H1 (cell line): ENCODE measurements at regions not wholly inside any gene's neighbourhood (a gene's known extent, or its start where the extent isn't known, plus 50 kb on each side); places are given as distances from the start of the nearest gene placed in this dataset.

ENCODE experiments used
- CTCF ChIA-PET: fragments of 300-600 bp; sonication (Branson Sonifier 250); formaldehyde crosslinking; loops from one replicate; lab custom pipeline; 2021; ENCODE audit not compliant: partially characterized antibody; lab: Charles Lee
- POLR2A ChIA-PET: fragments of 300-600 bp; sonication (Branson Sonifier 250); formaldehyde crosslinking; loops from one replicate; lab custom pipeline; 2021; ENCODE audit warnings: inconsistent platforms; ENCODE audit not compliant: partially characterized antibody; lab: Charles Lee
- DNase-seq, 2 experiments: peaks; one replicate each; pipeline versions ENCODE4 v3.0.0 to v3.0.0-alpha.2; 2010 to 2022; ENCODE audit warnings: low spot score in 2 of 2, low read depth in 1 of 2, mixed read lengths in 1 of 2
- FAIRE-seq: peaks from 2 replicates; lab custom pipeline; 2011; peaks lifted over from hg19 to GRCh38; lab: Jason Lieb, UNC
- H2AFZ ChIP-seq: 2 replicates; pipeline ENCODE4 v1.8.1; 2012; ENCODE audit warnings: low read length, inconsistent platforms
- H2AK5ac ChIP-seq: 2 replicates; pipeline ENCODE4 v1.6.1; 2013; ENCODE audit warnings: low read depth, low read length
- H2BK120ac ChIP-seq: replicated peaks from 2 replicates; pipeline ENCODE3; 2013; ENCODE audit warnings: low read depth, low read length, inconsistent platforms
- H2BK12ac ChIP-seq: 2 replicates; pipeline ENCODE4 v1.6.1; 2013; ENCODE audit warnings: low read depth, low read length
- H2BK15ac ChIP-seq: 2 replicates; pipeline ENCODE4 v1.6.1; 2013; ENCODE audit warnings: low read length
- H2BK20ac ChIP-seq: 2 replicates; pipeline ENCODE4 v1.6.1; 2013; ENCODE audit warnings: low read length
- H2BK5ac ChIP-seq: 2 replicates; pipeline ENCODE4 v1.6.1; 2013; ENCODE audit warnings: low read depth, low read length
- H3K14ac ChIP-seq: 2 replicates; pipeline ENCODE4 v1.6.1; 2013; ENCODE audit warnings: inconsistent platforms; ENCODE audit not compliant: insufficient read length
- H3K18ac ChIP-seq: 2 replicates; pipeline ENCODE4 v1.6.1; 2013; ENCODE audit warnings: low read length; ENCODE audit errors: extremely low read depth
- H3K23ac ChIP-seq: 2 replicates; pipeline ENCODE4 v1.6.1; 2013; ENCODE audit warnings: inconsistent platforms; ENCODE audit not compliant: insufficient read length
- H3K23me2 ChIP-seq: 2 replicates; pipeline ENCODE4 v1.6.1; 2013; ENCODE audit warnings: low read depth, low read length
- H3K27ac ChIP-seq: 2 replicates; pipeline ENCODE4 v1.6.1; 2011; ENCODE audit warnings: low read depth, low read length, inconsistent platforms
- H3K27me3 ChIP-seq, 4 experiments: replicated peaks in 1 of 4; 1 replicate in 1 of 4; 2 replicates in 3 of 4; pipeline versions ENCODE4 v1.6.1 to v1.8.1; 2011 to 2013; ENCODE audit warnings: low read length in 3 of 4, mild to moderate bottlenecking in 3 of 4, inconsistent platforms in 2 of 4, mixed read lengths in 2 of 4, moderate library complexity in 1 of 4; ENCODE audit not compliant: control insufficient read depth in 3 of 4, insufficient read depth in 3 of 4; ENCODE audit errors: extremely low read depth in 1 of 4
- H3K36me3 ChIP-seq, 4 experiments: 2 replicates each; pipeline versions ENCODE4 v1.6.1 to v1.8.1; 2011 to 2013; ENCODE audit warnings: mild to moderate bottlenecking in 4 of 4, low read length in 3 of 4, moderate library complexity in 2 of 4, control low read depth in 1 of 4, inconsistent platforms in 1 of 4; ENCODE audit not compliant: insufficient read depth in 4 of 4, control insufficient read depth in 2 of 4
- H3K4ac ChIP-seq: replicated peaks from 2 replicates; pipeline ENCODE3; 2013; ENCODE audit warnings: low read length, low read depth, mixed read lengths, inconsistent platforms; ENCODE audit not compliant: insufficient read length
- H3K4me1 ChIP-seq, 4 experiments: replicated peaks in 1 of 4; 1 replicate in 1 of 4; 2 replicates in 3 of 4; pipeline versions ENCODE4 v1.6.1 to v1.8.1; 2011 to 2013; ENCODE audit warnings: low read length in 3 of 4, inconsistent platforms in 2 of 4, mixed read lengths in 1 of 4; ENCODE audit not compliant: insufficient read depth in 4 of 4, control insufficient read depth in 3 of 4
- H3K4me2 ChIP-seq, 2 experiments: 2 replicates each; pipeline versions ENCODE4 v1.6.1 to v1.8.1; 2011 to 2013; ENCODE audit warnings: low read depth in 2 of 2, low read length in 2 of 2, control low read depth in 1 of 2, inconsistent platforms in 1 of 2, mild to moderate bottlenecking in 1 of 2; ENCODE audit not compliant: insufficient read depth in 1 of 2
- H3K4me3 ChIP-seq, 4 experiments: fragments of 200-600, 300-600 bp in 1 of 4; sonication (generic), shearing (Covaris generic), sonication (Bioruptor Twin) in 1 of 4; 2 replicates each; pipeline versions ENCODE4 v1.5.1 to v1.8.1; 2011 to 2016; ENCODE audit warnings: low read length in 4 of 4, low read depth in 3 of 4, control low read depth in 2 of 4, inconsistent platforms in 2 of 4, mild to moderate bottlenecking in 2 of 4, mixed read lengths in 1 of 4, moderate library complexity in 1 of 4; ENCODE audit not compliant: insufficient read depth in 2 of 4; ENCODE audit errors: extremely low read depth in 1 of 4
- H3K56ac ChIP-seq: replicated peaks from 2 replicates; pipeline ENCODE3; 2013; ENCODE audit warnings: low read depth, mild to moderate bottlenecking, mixed read lengths, low read length, inconsistent platforms; ENCODE audit not compliant: insufficient read length
- H3K79me1 ChIP-seq: 2 replicates; pipeline ENCODE4 v1.6.1; 2013; ENCODE audit warnings: low read depth, low read length, control low read depth
- H3K79me2 ChIP-seq, 2 experiments: 2 replicates each; pipeline versions ENCODE4 v1.6.1 to v1.8.1; 2012 to 2013; ENCODE audit warnings: low read length in 2 of 2, mild to moderate bottlenecking in 2 of 2, inconsistent platforms in 1 of 2; ENCODE audit not compliant: insufficient read depth in 2 of 2, control insufficient read depth in 1 of 2
- H3K9ac ChIP-seq, 4 experiments: replicated peaks in 1 of 4; 1 replicate in 1 of 4; 2 replicates in 3 of 4; pipeline versions ENCODE4 v1.6.1 to v1.8.1; 2011 to 2013; ENCODE audit warnings: low read depth in 3 of 4, low read length in 3 of 4, control low read depth in 2 of 4, mild to moderate bottlenecking in 2 of 4, moderate library complexity in 2 of 4, inconsistent platforms in 1 of 4; ENCODE audit errors: extremely low read depth in 1 of 4
- H3K9me3 ChIP-seq, 2 experiments: 2 replicates each; pipeline versions ENCODE4 v1.6.1 to v1.8.1; 2012 to 2013; ENCODE audit warnings: mild to moderate bottlenecking in 2 of 2, moderate library complexity in 2 of 2, control low read depth in 1 of 2, inconsistent platforms in 1 of 2, low read depth in 1 of 2, low read length in 1 of 2, mixed read lengths in 1 of 2; ENCODE audit not compliant: insufficient read depth in 2 of 2
- H4K20me1 ChIP-seq, 2 experiments: replicated peaks in 1 of 2; 2 replicates each; pipeline versions ENCODE3 to v1.8.1; 2011 to 2013; ENCODE audit warnings: inconsistent platforms in 2 of 2, low read length in 2 of 2, mild to moderate bottlenecking in 1 of 2; ENCODE audit not compliant: insufficient read depth in 2 of 2, control insufficient read depth in 1 of 2
- H4K5ac ChIP-seq: 2 replicates; pipeline ENCODE4 v1.6.1; 2013; ENCODE audit warnings: low read length, low read depth, mixed read lengths, inconsistent platforms; ENCODE audit not compliant: insufficient read length
- H4K8ac ChIP-seq: 2 replicates; pipeline ENCODE4 v1.8.0; 2013; ENCODE audit warnings: mild to moderate bottlenecking, moderate library complexity, low read length, inconsistent platforms; ENCODE audit not compliant: insufficient read depth; ENCODE audit errors: extremely low read depth
- H4K91ac ChIP-seq: replicated peaks from 2 replicates; pipeline ENCODE3; 2013; ENCODE audit warnings: low read length, mixed read lengths, inconsistent platforms; ENCODE audit not compliant: insufficient read length
- HDAC6 ChIP-seq: IDR thresholded peaks from one replicate; pipeline ENCODE4 v1.7.1; 2012; ENCODE audit warnings: low read depth, mild to moderate bottlenecking, inconsistent platforms, low read length, moderate library complexity
- POLR2AphosphoS5 ChIP-seq: IDR thresholded peaks from 2 replicates; pipeline ENCODE4 v1.6.1; 2011; ENCODE audit warnings: low read depth, low read length
- RBBP5 ChIP-seq: IDR thresholded peaks from 2 replicates; pipeline ENCODE4 v1.7.1; 2012; ENCODE audit warnings: low read depth, mild to moderate bottlenecking, inconsistent platforms, low read length, moderate library complexity, borderline replicate concordance
- SP4 ChIP-seq: IDR thresholded peaks from 2 replicates; pipeline ENCODE4 v1.6.1; 2012; ENCODE audit warnings: low read length, inconsistent platforms
- SRF ChIP-seq: IDR thresholded peaks from 2 replicates; pipeline ENCODE4 v1.6.1; 2011; ENCODE audit warnings: mild to moderate bottlenecking, low read depth, low read length, moderate library complexity
- SUZ12 ChIP-seq: fragments of 200-600 bp; sonication (generic); IDR thresholded peaks from 2 replicates; pipeline ENCODE4 v1.6.1; 2012; ENCODE audit warnings: mild to moderate bottlenecking, inconsistent platforms, low read length, moderate library complexity, mixed read lengths
- TEAD4 ChIP-seq: IDR thresholded peaks from 2 replicates; pipeline ENCODE4 v1.6.1; 2012; ENCODE audit warnings: low read depth, low read length, inconsistent platforms, mixed read lengths
- WGBS, 2 experiments: shearing (Covaris generic) in 1 of 2; methylation state at CpG; one replicate each; pipeline versions ENCODE4 v1.1.6 to v1.1.7; 2013 to 2015; ENCODE audit warnings: low lambda C conversion rate in 2 of 2, mixed read lengths in 2 of 2, inconsistent platforms in 1 of 2, low coverage in 1 of 2, missing lambda C conversion rate in 1 of 2; ENCODE audit not compliant: insufficient replicate concordance in 2 of 2, insufficient coverage in 1 of 2, insufficient read length in 1 of 2; ENCODE audit errors: extremely low coverage in 1 of 2, missing lambda C conversion rate in 1 of 2; 5-methylcytosine and 5-hydroxymethylcytosine counted together
- TF ChIP-seq, protein P1 (sequence below): IDR thresholded peaks from 2 replicates; pipeline ENCODE4 v1.6.1; 2011; ENCODE audit warnings: low read length, improper control_type of control experiment

DNA sequence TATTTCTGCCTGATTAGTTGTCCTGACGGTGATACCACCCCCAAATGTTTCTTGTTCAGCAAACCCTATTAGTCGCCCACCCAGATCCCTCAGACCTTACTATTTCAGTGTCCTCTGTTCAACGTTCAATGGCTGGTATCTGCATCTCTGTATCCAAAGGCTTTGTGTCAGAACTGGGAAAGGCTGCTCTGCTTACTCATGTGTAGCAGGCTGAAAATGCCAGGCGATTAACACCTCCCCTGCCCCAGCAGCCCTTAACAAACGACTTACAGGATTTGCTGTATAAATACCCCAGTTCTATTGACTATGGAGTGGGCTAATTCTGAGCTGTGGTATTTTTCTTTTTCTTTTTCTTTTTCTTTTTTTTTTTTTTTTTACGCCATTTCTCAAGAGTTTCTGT is 415.0 kb downstream of the ZNF674 start:
- POLR2A ChIA-PET = no interaction called here
- Histone ChIP-seq H3K4ac (no peak overlapping the region), H2BK5ac (no peak overlapping the region), H2AFZ (no peak overlapping the region), H3K23ac (no peak overlapping the region), H3K56ac (no peak overlapping the region), H3K9me3 (no peaks in the 10 kb centered on the region), H3K79me2 (no peaks in the 10 kb centered on the region), H2BK15ac (no peak overlapping the region), H3K4me1 (no peaks in the 10 kb centered on the region), H4K91ac (no peak overlapping the region), H2BK12ac (no peak overlapping the region), H3K79me1 (no peaks in the 10 kb centered on the region), H3K14ac (no peak overlapping the region), H3K27ac (no peak overlapping the region), H2BK120ac (no peak overlapping the region), H3K4me2 (no peak overlapping the region), H4K8ac (no peak overlapping the region), H3K4me3 (no peak overlapping the region), H4K5ac (no peak overlapping the region), H3K23me2 (no peaks in the 10 kb centered on the region), H2AK5ac (no peak overlapping the region), H4K20me1 (no peaks in the 10 kb centered on the region), H3K18ac (no peak overlapping the region), H3K9ac (no peak overlapping the region), H2BK20ac (no peak overlapping the region), H3K27me3 (no peaks in the 10 kb centered on the region), H3K36me3 (no peaks in the 10 kb centered on the region)
- FAIRE-seq (no peak), DNase-seq (no peak)
- CTCF ChIA-PET = no interaction called here
- TF ChIP-seq SRF (no peak), POLR2AphosphoS5 (no peak), TEAD4 (no peak), HDAC6 (no peak), SUZ12 (no peak), SP4 (no peak), RBBP5 (no peak)
- TF ChIP-seq, protein P1, sequence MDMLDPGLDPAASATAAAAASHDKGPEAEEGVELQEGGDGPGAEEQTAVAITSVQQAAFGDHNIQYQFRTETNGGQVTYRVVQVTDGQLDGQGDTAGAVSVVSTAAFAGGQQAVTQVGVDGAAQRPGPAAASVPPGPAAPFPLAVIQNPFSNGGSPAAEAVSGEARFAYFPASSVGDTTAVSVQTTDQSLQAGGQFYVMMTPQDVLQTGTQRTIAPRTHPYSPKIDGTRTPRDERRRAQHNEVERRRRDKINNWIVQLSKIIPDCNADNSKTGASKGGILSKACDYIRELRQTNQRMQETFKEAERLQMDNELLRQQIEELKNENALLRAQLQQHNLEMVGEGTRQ = no peak
- 100% methylated on average over 4 of the region's 6 CpGs; no CpG with 5 or more reads in 1 of the 2 experiments for WGBS, 2 experiments
